ENCODE measurements at regions not wholly inside any gene's neighbourhood (a gene's known extent, or its start where the extent isn't known, plus 50 kb on each side); places are given as distances from the start of the nearest gene placed in this dataset.

DNA sequence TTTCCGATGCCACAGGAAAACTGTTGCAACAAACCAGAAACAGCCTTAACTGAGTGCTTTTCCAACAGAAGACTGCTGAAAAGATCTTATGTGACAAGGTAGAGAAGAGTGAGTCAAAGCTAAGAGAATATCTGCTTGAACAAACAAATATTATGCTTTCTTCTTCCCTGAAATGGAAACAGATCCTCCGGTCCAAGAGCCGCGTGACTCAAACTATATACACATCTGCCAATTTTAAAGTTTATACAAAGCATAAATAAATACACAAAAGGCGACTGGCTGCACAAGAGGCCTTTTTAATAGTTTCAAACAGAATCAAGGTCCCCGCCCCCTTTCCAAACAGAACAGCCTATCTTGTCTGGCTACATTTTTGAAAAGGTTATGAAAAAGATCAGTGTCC lies 329.7 kb upstream of the F9 start:
- no peak for TF ChIP-seq EZH2phosphoT487 (IDR thresholded peaks at IDR 0.05; ENCODE audit: insufficient read depth, low read depth)
- no peak for TF ChIP-seq EZH2 (IDR thresholded peaks at IDR 0.05; ENCODE audit: insufficient read depth, poor library complexity, severe bottlenecking)
